Loucy (cell line): ENCODE measurements at regions not wholly inside any gene's neighbourhood (a gene's known extent, or its start where the extent isn't known, plus 50 kb on each side); places are given as distances from the start of the nearest gene placed in this dataset.

Experiments
- H2AFZ ChIP-seq: fragments of 200-600 bp; sonication (generic); 2 replicates; pipeline ENCODE4 v1.6.0; 2016; ENCODE audit warnings: antibody characterized with exemption, mild to moderate bottlenecking, low read length, moderate library complexity
- H3F3A ChIP-seq: fragments of 200-600 bp; 2 replicates; pipeline ENCODE4 v1.6.0; 2016; ENCODE audit warnings: antibody characterized with exemption, low read depth, mild to moderate bottlenecking
- H3K27me3 ChIP-seq: fragments of 200-600 bp; sonication (generic); 2 replicates; pipeline ENCODE4 v1.6.1; 2014; ENCODE audit warnings: low read length, mild to moderate bottlenecking; ENCODE audit not compliant: insufficient read depth, poor library complexity, severe bottlenecking
- H3K36me3 ChIP-seq: fragments of 200-600 bp; sonication (generic); 2 replicates; pipeline ENCODE4 v1.6.1; 2016; ENCODE audit warnings: low read length; ENCODE audit not compliant: insufficient read depth
- H3K4me1 ChIP-seq: fragments of 200-600 bp; sonication (generic); 2 replicates; pipeline ENCODE4 v1.5.1; 2014; ENCODE audit warnings: low read length, mild to moderate bottlenecking; ENCODE audit not compliant: insufficient read depth, poor library complexity, severe bottlenecking
- H3K4me2 ChIP-seq: fragments of 200-600 bp; sonication (generic); 2 replicates; pipeline ENCODE4 v1.6.0; 2014; ENCODE audit warnings: antibody characterized with exemption, low read length, low read depth, mild to moderate bottlenecking; ENCODE audit not compliant: poor library complexity, severe bottlenecking
- H3K4me3 ChIP-seq: fragments of 200-600 bp; sonication (generic); 2 replicates; pipeline ENCODE4 v1.5.1; 2014; ENCODE audit warnings: low read length, mild to moderate bottlenecking, mixed read lengths; ENCODE audit not compliant: poor library complexity, severe bottlenecking
- H3K79me2 ChIP-seq: fragments of 200-600 bp; sonication (generic); 2 replicates; pipeline ENCODE4 v1.6.1; 2014; ENCODE audit warnings: low read length; ENCODE audit not compliant: insufficient read depth
- H3K9ac ChIP-seq: fragments of 200-600 bp; sonication (generic); 2 replicates; pipeline ENCODE4 v1.6.0; 2014; ENCODE audit warnings: mild to moderate bottlenecking, low read depth, low read length, moderate library complexity; ENCODE audit not compliant: poor library complexity, severe bottlenecking
- H3K9me2 ChIP-seq: fragments of 200-600 bp; sonication (generic); replicated peaks from 2 replicates; pipeline ENCODE4 v1.6.1; 2016; ENCODE audit warnings: low read depth, low read length, mixed read lengths
- H3K9me3 ChIP-seq: fragments of 200-600 bp; sonication (generic); 2 replicates; pipeline ENCODE4 v1.6.1; 2014; ENCODE audit warnings: mild to moderate bottlenecking, antibody characterized with exemption, low read length, low read depth; ENCODE audit not compliant: insufficient read depth
- H4K20me1 ChIP-seq: fragments of 200-600 bp; sonication (generic); 2 replicates; pipeline ENCODE4 v1.6.0; 2014; ENCODE audit warnings: antibody characterized with exemption, low read length, mild to moderate bottlenecking; ENCODE audit not compliant: insufficient read depth, poor library complexity, severe bottlenecking
- EZH2phosphoT487 ChIP-seq: fragments of 200-600 bp; IDR thresholded peaks from 2 replicates; pipeline ENCODE4 v1.6.1; 2018; ENCODE audit warnings: antibody characterized with exemption, mild to moderate bottlenecking, moderate library complexity, borderline replicate concordance
- TF ChIP-seq, protein P1 (sequence below): fragments of 200-600 bp; sonication (generic); conservative IDR thresholded peaks from 2 replicates; pipeline ENCODE4 v1.5.1; 2014; ENCODE audit warnings: mild to moderate bottlenecking, antibody characterized with exemption, low read length

DNA sequence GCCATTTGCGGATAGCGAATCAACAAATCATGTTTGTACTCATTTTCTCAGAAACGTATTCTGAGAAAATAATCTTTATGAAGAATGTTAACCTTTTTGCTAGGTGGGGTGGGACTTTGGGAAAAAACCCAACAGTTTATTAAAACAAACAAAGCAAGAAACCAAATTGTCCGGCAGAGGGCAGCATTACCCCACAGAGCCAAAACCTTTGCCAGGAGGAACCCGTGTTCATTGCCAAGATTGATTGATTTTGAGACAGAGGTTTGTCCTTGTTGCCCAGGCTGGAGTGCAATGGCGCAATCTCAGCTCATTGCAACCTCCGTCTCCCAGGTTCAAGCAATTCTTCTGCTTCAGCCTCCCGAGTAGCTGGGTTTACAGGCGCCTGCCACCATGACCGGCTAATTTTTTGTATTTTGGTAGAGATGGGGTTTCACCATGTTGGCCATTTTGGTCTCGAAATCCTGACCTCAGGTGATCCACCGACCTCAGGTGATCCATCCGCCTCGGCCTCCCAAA, 70.8 kb upstream of the RHOU start:
- no peaks in the 10 kb centered on the region for H3F3A ChIP-seq
- H4K20me1 ChIP-seq: no peaks in the 10 kb centered on the region
- H3K79me2 ChIP-seq: no peaks in the 10 kb centered on the region
- TF ChIP-seq, protein P1, sequence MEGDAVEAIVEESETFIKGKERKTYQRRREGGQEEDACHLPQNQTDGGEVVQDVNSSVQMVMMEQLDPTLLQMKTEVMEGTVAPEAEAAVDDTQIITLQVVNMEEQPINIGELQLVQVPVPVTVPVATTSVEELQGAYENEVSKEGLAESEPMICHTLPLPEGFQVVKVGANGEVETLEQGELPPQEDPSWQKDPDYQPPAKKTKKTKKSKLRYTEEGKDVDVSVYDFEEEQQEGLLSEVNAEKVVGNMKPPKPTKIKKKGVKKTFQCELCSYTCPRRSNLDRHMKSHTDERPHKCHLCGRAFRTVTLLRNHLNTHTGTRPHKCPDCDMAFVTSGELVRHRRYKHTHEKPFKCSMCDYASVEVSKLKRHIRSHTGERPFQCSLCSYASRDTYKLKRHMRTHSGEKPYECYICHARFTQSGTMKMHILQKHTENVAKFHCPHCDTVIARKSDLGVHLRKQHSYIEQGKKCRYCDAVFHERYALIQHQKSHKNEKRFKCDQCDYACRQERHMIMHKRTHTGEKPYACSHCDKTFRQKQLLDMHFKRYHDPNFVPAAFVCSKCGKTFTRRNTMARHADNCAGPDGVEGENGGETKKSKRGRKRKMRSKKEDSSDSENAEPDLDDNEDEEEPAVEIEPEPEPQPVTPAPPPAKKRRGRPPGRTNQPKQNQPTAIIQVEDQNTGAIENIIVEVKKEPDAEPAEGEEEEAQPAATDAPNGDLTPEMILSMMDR: peak; percentile 81
- no peak for TF ChIP-seq EZH2phosphoT487
- no peak overlapping the region for H3K4me2 ChIP-seq
- no peaks in the 10 kb centered on the region for H3K9me2 ChIP-seq
- H3K27me3 ChIP-seq: no peaks in the 10 kb centered on the region
- H3K9ac ChIP-seq: no peak overlapping the region
- peaks cover 8% of the 10 kb centered on the region for H3K4me1 ChIP-seq
- H3K36me3 ChIP-seq: no peaks in the 10 kb centered on the region
- no peak overlapping the region for H2AFZ ChIP-seq
- no peak overlapping the region for H3K4me3 ChIP-seq
- no peaks in the 10 kb centered on the region for H3K9me3 ChIP-seq

- no peaks in the 10 kb centered on the region for H3K27me3 ChIP-seq
- TF ChIP-seq EZH2phosphoT487: no peak
- TF ChIP-seq, protein P1: no peak
- no peaks in the 10 kb centered on the region for H3K79me2 ChIP-seq
- H3F3A ChIP-seq: no peaks in the 10 kb centered on the region
- H2AFZ ChIP-seq: 0 out of 2 replicates have a peak overlapping the region, but pooled peaks have one; percentile 12
- H3K9ac ChIP-seq: no peak overlapping the region
- no peaks in the 10 kb centered on the region for H3K9me3 ChIP-seq
- H3K4me1 ChIP-seq: peaks cover 9% of the 10 kb centered on the region
- no peaks in the 10 kb centered on the region for H3K9me2 ChIP-seq
- H4K20me1 ChIP-seq: no peaks in the 10 kb centered on the region
- H3K4me3 ChIP-seq: no peak overlapping the region
- no peaks in the 10 kb centered on the region for H3K36me3 ChIP-seq
- no peak overlapping the region for H3K4me2 ChIP-seq
Measured at GRCh38 chr1:228666686-228667623, 68.3 kb upstream of the RHOU start.

DNA sequence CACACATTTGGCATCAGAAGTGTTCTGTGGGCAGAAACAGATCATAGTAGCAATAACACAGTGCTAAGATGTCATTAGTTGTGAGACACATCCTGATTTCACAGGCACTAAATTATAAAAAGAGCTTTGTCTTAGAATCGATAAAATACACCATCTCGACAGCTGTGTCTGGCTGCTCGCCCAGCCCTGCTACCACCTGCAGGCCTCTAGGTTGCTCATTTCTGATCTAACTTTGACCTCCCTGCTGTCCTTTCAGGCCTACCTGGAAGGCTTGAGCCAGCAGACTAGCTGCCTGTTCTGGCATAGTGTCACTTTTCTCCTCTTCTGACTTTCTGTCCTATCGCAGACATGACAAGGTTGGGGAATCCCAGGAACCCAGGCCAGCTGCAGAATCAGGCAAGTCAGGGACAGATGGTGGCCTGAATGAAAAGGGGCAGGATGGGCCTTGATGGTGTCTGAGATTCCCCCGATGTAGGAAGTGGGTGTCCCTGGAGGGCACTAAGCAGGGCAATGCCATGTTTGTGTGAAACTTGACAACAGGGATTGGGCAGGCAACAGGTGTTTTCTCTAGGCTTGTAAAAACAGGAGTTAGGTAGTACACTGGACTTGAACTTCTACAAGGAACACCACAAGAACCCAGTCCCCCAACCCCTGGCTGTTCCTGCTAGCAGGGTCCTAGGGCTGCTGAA, 66.6 kb upstream of the RHOU start:
- H3K4me2 ChIP-seq: no peak overlapping the region
- no peak overlapping the region for H3K4me3 ChIP-seq
- TF ChIP-seq, protein P1: no peak
- no peak for TF ChIP-seq EZH2phosphoT487
- H2AFZ ChIP-seq: peak overlapping the region; percentile 37; the same call in 1 of the 2 replicates
- no peaks in the 10 kb centered on the region for H3K9me2 ChIP-seq
- no peaks in the 10 kb centered on the region for H3K79me2 ChIP-seq
- no peaks in the 10 kb centered on the region for H3K27me3 ChIP-seq
- H3K9me3 ChIP-seq: no peaks in the 10 kb centered on the region
- no peaks in the 10 kb centered on the region for H3K36me3 ChIP-seq
- no peaks in the 10 kb centered on the region for H4K20me1 ChIP-seq
- peaks cover 9% of the 10 kb centered on the region for H3K4me1 ChIP-seq
- H3K9ac ChIP-seq: no peak overlapping the region
- no peaks in the 10 kb centered on the region for H3F3A ChIP-seq
